GM12874 (cell line): ENCODE measurements at regions not wholly inside any gene's neighbourhood (a gene's known extent, or its start where the extent isn't known, plus 50 kb on each side); places are given as distances from the start of the nearest gene placed in this dataset.

ENCODE experiments used
- CTCF ChIP-seq: IDR thresholded peaks from 2 replicates; pipeline ENCODE4 v1.5.1; 2011; ENCODE audit warnings: low read depth, mild to moderate bottlenecking, control low read depth, low read length, moderate library complexity; ENCODE audit not compliant: insufficient read depth

GRCh38 chr10:108791030-108791429, 1132.3 kb downstream of the XPNPEP1 start:
- TF ChIP-seq CTCF = no peak

DNA sequence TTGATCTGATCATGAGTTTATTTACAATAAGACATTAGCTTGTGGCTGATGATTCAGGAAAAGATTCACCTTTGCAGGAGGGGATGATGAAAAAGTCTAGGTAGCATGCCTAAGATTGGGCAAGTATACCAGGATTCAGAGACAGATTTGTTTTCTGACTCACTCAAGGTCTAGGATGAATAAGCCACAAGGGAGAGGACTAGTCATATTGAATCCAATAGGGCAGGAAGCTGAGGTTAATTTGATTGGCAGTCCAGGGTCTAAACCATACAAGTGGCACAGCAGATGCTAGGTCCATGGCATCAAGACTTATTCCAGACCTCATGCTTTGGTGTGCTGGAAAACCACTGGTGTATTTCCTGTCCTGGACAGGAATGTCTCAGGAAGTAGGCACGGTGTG, 1133.4 kb downstream of the XPNPEP1 start:
- no peak for TF ChIP-seq CTCF

DNA sequence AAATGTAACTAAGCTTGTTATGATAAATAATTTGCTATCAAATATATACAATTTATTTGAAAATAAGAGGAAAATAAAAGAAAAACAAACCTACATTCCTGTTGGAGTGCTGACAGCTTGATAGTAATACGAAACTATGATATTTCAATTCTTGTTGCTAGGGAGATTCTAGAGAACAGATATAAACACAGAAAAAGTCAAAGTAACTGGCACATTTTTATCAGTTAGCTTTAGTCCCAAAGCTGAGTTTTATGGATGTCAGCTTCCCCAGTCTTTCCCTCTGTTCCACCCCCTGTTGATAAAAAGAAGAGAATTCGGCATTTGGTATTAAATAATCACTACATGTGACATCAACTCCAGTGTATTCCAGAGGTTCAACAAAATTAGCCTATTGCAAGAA, 1134.0 kb downstream of the XPNPEP1 start:
- no peak for TF ChIP-seq CTCF

DNA sequence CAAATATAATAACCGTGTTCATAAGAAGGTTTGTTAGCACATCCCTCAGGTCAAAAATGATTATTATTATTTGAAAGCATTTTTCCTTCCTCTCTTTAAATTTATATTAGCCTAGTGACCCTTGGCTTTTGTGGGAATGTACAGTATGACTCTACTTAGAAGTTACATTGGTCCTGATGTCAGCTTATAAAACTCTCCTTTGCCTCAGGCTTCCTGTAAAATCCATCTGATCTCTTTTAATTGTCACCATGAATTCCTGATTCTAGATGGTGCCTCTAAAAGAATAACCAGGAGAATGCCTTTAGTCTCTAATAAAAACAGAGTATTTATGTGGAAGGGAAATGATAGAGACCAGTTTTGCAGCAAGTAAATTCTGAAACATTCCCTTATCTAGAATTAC, 1134.4 kb downstream of the XPNPEP1 start:
- TF ChIP-seq CTCF = no peak

GRCh38 chr10:108787932-108788331, 1135.4 kb downstream of the XPNPEP1 start:
- no peak for TF ChIP-seq CTCF

DNA sequence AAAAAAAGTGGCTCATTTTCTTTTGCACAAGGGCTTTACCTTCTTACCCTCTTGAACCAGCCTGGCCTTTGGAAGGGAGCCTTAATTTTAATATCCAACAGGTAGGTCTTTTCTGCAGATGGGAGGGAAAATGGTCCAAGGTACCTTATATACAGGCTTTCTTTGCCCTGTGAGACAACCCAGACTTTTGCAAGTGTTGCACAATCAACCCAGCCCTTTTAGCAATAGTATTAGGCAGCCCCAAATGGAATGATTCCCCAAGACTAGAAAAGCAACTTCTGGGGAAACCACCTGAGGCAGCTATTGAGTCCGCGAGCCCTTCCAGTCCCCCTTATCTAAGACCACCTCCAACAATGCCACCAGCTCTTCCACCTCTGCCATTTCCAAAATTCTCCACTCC, 1138.3 kb downstream of the XPNPEP1 start:
- no peak for TF ChIP-seq CTCF

DNA sequence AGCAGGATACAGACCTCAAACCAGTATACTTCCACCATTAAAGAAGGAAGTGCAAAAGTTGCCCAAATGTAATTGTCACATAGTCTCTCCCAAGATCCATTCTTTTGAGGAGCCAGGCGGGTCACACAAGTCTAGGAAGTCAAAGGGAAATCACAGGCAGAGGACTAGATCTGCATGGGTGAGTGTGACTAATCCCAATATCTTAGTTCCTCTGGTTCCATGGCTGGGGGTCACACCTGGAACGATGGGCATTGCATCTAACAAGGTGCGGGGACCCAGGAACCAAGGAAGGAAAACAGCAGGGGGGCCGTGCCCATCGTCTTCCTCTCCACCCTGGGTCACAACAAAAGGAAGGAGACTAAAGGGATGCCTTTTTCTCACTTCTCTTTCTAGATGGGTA, 1138.8 kb downstream of the XPNPEP1 start:
- no peak for TF ChIP-seq CTCF

GRCh38 chr10:108783897-108784296, 1139.4 kb downstream of the XPNPEP1 start:
- TF ChIP-seq CTCF = peak; percentile 49
